SK-N-SH (cell line): ENCODE measurements at regions not wholly inside any gene's neighbourhood (a gene's known extent, or its start where the extent isn't known, plus 50 kb on each side); places are given as distances from the start of the nearest gene placed in this dataset.

Experiments used
- CTCF ChIA-PET: fragments of 300-600, 350-600 bp; formaldehyde crosslinking; extraction: SDS; loops from one replicate; lab custom pipeline; 2021; lab: Yijun Ruan, JAX
- POLR2A ChIA-PET: fragments of 350-600 bp; sonication (Branson Sonifier 250); formaldehyde crosslinking; extraction: SDS; loops from one replicate; lab custom pipeline; 2020; ENCODE audit warnings: antibody characterized with exemption, inconsistent platforms; lab: Yijun Ruan, JAX
- DNase-seq: peaks from one replicate; pipeline ENCODE4 v3.0.0; 2012
- H2AFZ ChIP-seq: fragments of 200-600 bp; sonication (generic); 2 replicates; pipeline ENCODE4 v1.8.1; 2016; ENCODE audit warnings: antibody characterized with exemption, mild to moderate bottlenecking, low read depth
- H3F3A ChIP-seq: fragments of 200-600 bp; sonication (generic); replicated peaks from 2 replicates; pipeline ENCODE3; 2016; ENCODE audit warnings: antibody characterized with exemption, mild to moderate bottlenecking; ENCODE audit not compliant: insufficient read depth
- H3K27ac ChIP-seq, 2 experiments: fragments of 200-500 bp in 1 of 2; fragments of 200-600 bp in 1 of 2; sonication (Bioruptor generic) in 1 of 2; sonication (generic), shearing (Covaris generic) in 1 of 2; 2 replicates each; pipeline versions ENCODE4 v1.5.1 to v1.6.1; 2014 to 2016; ENCODE audit warnings: low read depth in 2 of 2, inconsistent platforms in 1 of 2, low read length in 1 of 2, mild to moderate bottlenecking in 1 of 2, mixed read lengths in 1 of 2
- H3K27me3 ChIP-seq: fragments of 200-600 bp; sonication (generic), shearing (Covaris generic); 2 replicates; pipeline ENCODE4 v1.6.1; 2016; ENCODE audit warnings: mixed run types; ENCODE audit not compliant: insufficient read depth
- H3K36me3 ChIP-seq, 2 experiments: fragments of 200-500 bp in 1 of 2; fragments of 200-600 bp in 1 of 2; sonication (Bioruptor generic) in 1 of 2; sonication (generic) in 1 of 2; replicated peaks in 1 of 2; 2 replicates each; pipeline versions ENCODE3 to v1.5.1; 2014 to 2016; ENCODE audit warnings: low read length in 1 of 2, mild to moderate bottlenecking in 1 of 2; ENCODE audit not compliant: insufficient read depth in 2 of 2, control insufficient read depth in 1 of 2
- H3K4me1 ChIP-seq, 2 experiments: fragments of 200-500 bp in 1 of 2; fragments of 200-600 bp in 1 of 2; sonication (Bioruptor generic) in 1 of 2; sonication (generic), shearing (Covaris generic) in 1 of 2; 2 replicates each; pipeline versions ENCODE4 v1.5.1 to v1.6.1; 2014 to 2016; ENCODE audit warnings: low read depth in 1 of 2, low read length in 1 of 2, mixed run types in 1 of 2; ENCODE audit not compliant: insufficient read depth in 2 of 2, control insufficient read depth in 1 of 2
- H3K4me2 ChIP-seq: fragments of 200-600 bp; sonication (generic), shearing (Covaris generic); 2 replicates; pipeline ENCODE4 v1.6.1; 2017; ENCODE audit warnings: mixed run types
- H3K4me3 ChIP-seq, 2 experiments: fragments of 200-500 bp in 1 of 2; fragments of 200-600 bp in 1 of 2; sonication (Bioruptor generic) in 1 of 2; sonication (generic), shearing (Covaris generic) in 1 of 2; 2 replicates each; pipeline versions ENCODE4 v1.5.1 to v1.8.1; 2014 to 2016; ENCODE audit warnings: low read depth in 2 of 2, inconsistent platforms in 1 of 2, low read length in 1 of 2, mild to moderate bottlenecking in 1 of 2, mixed read lengths in 1 of 2, moderate library complexity in 1 of 2
- H3K79me2 ChIP-seq: fragments of 200-600 bp; sonication (generic); 2 replicates; pipeline ENCODE4 v1.8.1; 2017; ENCODE audit warnings: mild to moderate bottlenecking; ENCODE audit not compliant: insufficient read depth
- H3K9ac ChIP-seq: fragments of 200-600 bp; sonication (generic); 2 replicates; pipeline ENCODE4 v1.6.1; 2017; ENCODE audit warnings: mixed run types
- H3K9me2 ChIP-seq: fragments of 200-600 bp; sonication (generic); 2 replicates; pipeline ENCODE4 v1.6.1; 2017; ENCODE audit warnings: mixed run types
- H3K9me3 ChIP-seq: fragments of 200-600 bp; sonication (generic); 2 replicates; pipeline ENCODE4 v1.6.1; 2017; ENCODE audit warnings: mixed run types, mild to moderate bottlenecking, moderate library complexity
- H4K20me1 ChIP-seq: fragments of 200-600 bp; sonication (generic); 2 replicates; pipeline ENCODE4 v1.6.1; 2017; ENCODE audit warnings: mild to moderate bottlenecking, mixed run types; ENCODE audit not compliant: insufficient read depth
- EZH2phosphoT487 ChIP-seq: fragments of 200-600 bp; sonication (generic); IDR thresholded peaks from 2 replicates; pipeline ENCODE4 v1.6.1; 2017; ENCODE audit warnings: low read depth, mixed run types, mild to moderate bottlenecking, antibody characterized with exemption, moderate library complexity, borderline replicate concordance
- FOXJ3 ChIP-seq: sonication (generic); formaldehyde crosslinking; IDR thresholded peaks from 2 replicates; pipeline ENCODE4 v1.5.1; 2020; ENCODE audit warnings: mild to moderate bottlenecking, missing genetic modification reagents
- IRF3 ChIP-seq: fragments of 150-350 bp; IDR thresholded peaks from 2 replicates; pipeline ENCODE4 v1.6.1; 2016; ENCODE audit warnings: mild to moderate bottlenecking, low read depth, low read length
- JUND ChIP-seq: IDR thresholded peaks from 2 replicates; pipeline ENCODE4 v1.4.0; 2012
- MXI1 ChIP-seq: IDR thresholded peaks from 2 replicates; pipeline ENCODE4 v1.6.1; 2012; ENCODE audit warnings: mild to moderate bottlenecking, low read depth, low read length, improper control_type of control experiment
- NFIC ChIP-seq: IDR thresholded peaks from 2 replicates; pipeline ENCODE4 v1.4.0; 2012; ENCODE audit warnings: borderline replicate concordance
- NRF1 ChIP-seq: IDR thresholded peaks from 2 replicates; pipeline ENCODE4 v1.6.1; 2012; ENCODE audit warnings: low read depth, mild to moderate bottlenecking, low read length
- RAD21 ChIP-seq: IDR thresholded peaks from 2 replicates; pipeline ENCODE4 v1.6.1; 2012; ENCODE audit warnings: mild to moderate bottlenecking, low read length
- RFX5 ChIP-seq: IDR thresholded peaks from 2 replicates; pipeline ENCODE4 v1.6.1; 2012; ENCODE audit warnings: mild to moderate bottlenecking, improper control_type of control experiment, low read length
- RXRA ChIP-seq: IDR thresholded peaks from 2 replicates; pipeline ENCODE4 v1.4.0; 2012; ENCODE audit warnings: low read depth, mild to moderate bottlenecking, borderline replicate concordance
- YY1 ChIP-seq: IDR thresholded peaks from 2 replicates; pipeline ENCODE4 v1.4.0; 2012; ENCODE audit warnings: low read depth, mild to moderate bottlenecking
- ZBTB33 ChIP-seq: IDR thresholded peaks from 2 replicates; pipeline ENCODE4 v1.4.0; 2012; ENCODE audit warnings: low read depth, borderline replicate concordance
- WGBS: methylation state at CpG from one replicate; pipeline ENCODE4 v1.1.6; 2017; ENCODE audit warnings: low lambda C conversion rate; 5-methylcytosine and 5-hydroxymethylcytosine counted together
- TF ChIP-seq, protein P1 (sequence below): fragments of 200-600 bp; sonication (generic); IDR thresholded peaks from 2 replicates; pipeline ENCODE4 v1.6.1; 2017; ENCODE audit warnings: antibody characterized with exemption, mild to moderate bottlenecking, moderate library complexity
- TF ChIP-seq, protein P2 (sequence below): fragments of 150-350 bp; IDR thresholded peaks from 2 replicates; pipeline ENCODE4 v1.6.1; 2017; ENCODE audit warnings: antibody characterized with exemption, low read length, low read depth, borderline replicate concordance

DNA sequence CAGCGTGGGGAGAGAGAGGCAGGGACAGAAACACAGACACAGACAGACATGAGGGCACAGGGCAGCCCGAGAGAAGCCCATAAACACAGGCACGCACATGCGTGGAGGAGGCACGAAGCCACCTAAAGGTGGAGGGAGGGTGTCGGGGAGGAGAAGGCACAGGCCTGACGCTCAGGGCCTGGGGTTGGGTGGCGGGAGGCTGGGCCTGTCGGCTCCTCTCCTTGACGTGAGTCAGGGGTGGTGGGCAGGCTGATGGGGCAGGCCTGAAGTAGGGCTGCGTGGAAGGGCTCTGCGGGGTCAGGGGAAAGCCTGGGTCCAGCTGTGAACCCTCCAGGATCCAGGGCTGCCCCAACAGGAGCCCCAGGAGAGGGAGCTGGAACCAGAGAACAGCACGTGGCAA, 74.2 kb downstream of the EPHB3 start:
- ChIA-PET CTCF (interaction anchor here (0.6 kb wide), 1 partner anchor 43 kb away, joined by 3 read pairs; no protein-coding TSS in a partner anchor), POLR2A (no interaction called here)
- DNase-seq, result peak; percentile 43
- H3K9ac ChIP-seq, result no peak overlapping the region
- WGBS, result 93% methylated on average over 9 of the region's 13 CpGs
- H3K4me1 ChIP-seq, result peaks cover 0 to 25% of the 10 kb centered on the region in 2 experiments; a peak in 2 of 4 replicates
- no peak overlapping the region for H3K27ac ChIP-seq
- H3K4me2 ChIP-seq, result no peak overlapping the region
- no peaks in the 10 kb centered on the region for H3K27me3 ChIP-seq
- no peak overlapping the region for H3K4me3 ChIP-seq
- H3K9me2 ChIP-seq, result no peaks in the 10 kb centered on the region
- H3K36me3 ChIP-seq, result no peaks in the 10 kb centered on the region
- no peaks in the 10 kb centered on the region for H4K20me1 ChIP-seq
- H3K9me3 ChIP-seq, result no peaks in the 10 kb centered on the region
- H3F3A ChIP-seq, result no peaks in the 10 kb centered on the region
- H2AFZ ChIP-seq, result no peak overlapping the region
- H3K79me2 ChIP-seq, result no peaks in the 10 kb centered on the region
- TF ChIP-seq ZBTB33 (no peak), RXRA (no peak)
- TF ChIP-seq, all 33 proteins: peak for 0

DNA sequence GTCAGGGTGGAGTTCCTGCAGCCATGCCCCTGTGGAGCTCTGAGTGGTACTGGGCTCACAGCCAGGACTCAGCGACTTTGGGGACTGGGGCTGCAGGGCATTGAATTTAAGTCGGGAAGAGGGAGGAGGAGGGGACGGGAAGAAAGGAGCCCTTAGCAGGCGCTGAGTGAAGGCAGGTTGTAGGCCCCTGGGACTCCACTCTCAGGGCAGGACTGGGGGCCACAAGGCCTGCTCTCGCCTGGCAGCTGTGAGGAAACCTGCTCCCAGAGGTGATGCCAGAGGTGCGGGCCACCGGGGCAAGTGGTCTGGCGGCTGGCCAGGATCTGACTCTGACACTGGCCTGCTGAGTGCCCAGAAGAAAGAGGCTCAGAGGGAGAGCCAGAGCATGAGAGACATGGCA, 73.5 kb downstream of the EPHB3 start:
- Histone ChIP-seq H3K4me2 (no peak overlapping the region), H3K36me3 (no peaks in the 10 kb centered on the region), H3K4me1 (peaks cover 0 to 25% of the 10 kb centered on the region in 2 experiments; a peak in 2 of 4 replicates), H2AFZ (no peak overlapping the region), H3K79me2 (no peaks in the 10 kb centered on the region), H3K27ac (no peak overlapping the region), H3K4me3 (no peak overlapping the region), H3F3A (no peaks in the 10 kb centered on the region), H3K9me2 (no peaks in the 10 kb centered on the region), H3K9me3 (no peaks in the 10 kb centered on the region), H3K27me3 (no peaks in the 10 kb centered on the region), H3K9ac (no peak overlapping the region), H4K20me1 (no peaks in the 10 kb centered on the region)
- no peak for TF ChIP-seq MXI1
- TF ChIP-seq JUND, result no peak
- no peak for TF ChIP-seq RAD21
- TF ChIP-seq EZH2phosphoT487, result no peak
- TF ChIP-seq, protein P1, sequence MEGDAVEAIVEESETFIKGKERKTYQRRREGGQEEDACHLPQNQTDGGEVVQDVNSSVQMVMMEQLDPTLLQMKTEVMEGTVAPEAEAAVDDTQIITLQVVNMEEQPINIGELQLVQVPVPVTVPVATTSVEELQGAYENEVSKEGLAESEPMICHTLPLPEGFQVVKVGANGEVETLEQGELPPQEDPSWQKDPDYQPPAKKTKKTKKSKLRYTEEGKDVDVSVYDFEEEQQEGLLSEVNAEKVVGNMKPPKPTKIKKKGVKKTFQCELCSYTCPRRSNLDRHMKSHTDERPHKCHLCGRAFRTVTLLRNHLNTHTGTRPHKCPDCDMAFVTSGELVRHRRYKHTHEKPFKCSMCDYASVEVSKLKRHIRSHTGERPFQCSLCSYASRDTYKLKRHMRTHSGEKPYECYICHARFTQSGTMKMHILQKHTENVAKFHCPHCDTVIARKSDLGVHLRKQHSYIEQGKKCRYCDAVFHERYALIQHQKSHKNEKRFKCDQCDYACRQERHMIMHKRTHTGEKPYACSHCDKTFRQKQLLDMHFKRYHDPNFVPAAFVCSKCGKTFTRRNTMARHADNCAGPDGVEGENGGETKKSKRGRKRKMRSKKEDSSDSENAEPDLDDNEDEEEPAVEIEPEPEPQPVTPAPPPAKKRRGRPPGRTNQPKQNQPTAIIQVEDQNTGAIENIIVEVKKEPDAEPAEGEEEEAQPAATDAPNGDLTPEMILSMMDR, result no peak
- no peak for TF ChIP-seq IRF3
- no peak for TF ChIP-seq FOXJ3
- TF ChIP-seq, protein P2, sequence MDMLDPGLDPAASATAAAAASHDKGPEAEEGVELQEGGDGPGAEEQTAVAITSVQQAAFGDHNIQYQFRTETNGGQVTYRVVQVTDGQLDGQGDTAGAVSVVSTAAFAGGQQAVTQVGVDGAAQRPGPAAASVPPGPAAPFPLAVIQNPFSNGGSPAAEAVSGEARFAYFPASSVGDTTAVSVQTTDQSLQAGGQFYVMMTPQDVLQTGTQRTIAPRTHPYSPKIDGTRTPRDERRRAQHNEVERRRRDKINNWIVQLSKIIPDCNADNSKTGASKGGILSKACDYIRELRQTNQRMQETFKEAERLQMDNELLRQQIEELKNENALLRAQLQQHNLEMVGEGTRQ, result no peak
- no peak for TF ChIP-seq NRF1
- no peak for TF ChIP-seq YY1
- TF ChIP-seq RFX5, result no peak
- TF ChIP-seq ZBTB33, result no peak
- TF ChIP-seq NFIC, result no peak
- CTCF ChIA-PET, result interaction anchor here (0.6 to 1.8 kb wide), 2 partner anchors 74 to 267 kb away, joined by 3 to 6 read pairs; partner anchors contain the start of gene EPHB3
- peak; percentile 77 for DNase-seq
- POLR2A ChIA-PET, result no interaction called here
- WGBS, result 47% methylated on average over 8 of the region's 8 CpGs
